GM19467 (cell line): ENCODE measurements at regions not wholly inside any gene's neighbourhood (a gene's known extent, or its start where the extent isn't known, plus 50 kb on each side); places are given as distances from the start of the nearest gene placed in this dataset.

Source experiments
- ATAC-seq: cut with Tn5 transposase; IDR thresholded peaks from one replicate; pipeline ENCODE4 v1.9.1; 2021; ENCODE audit warnings: mild to moderate bottlenecking, moderate library complexity; ENCODE audit not compliant: unreplicated experiment

DNA sequence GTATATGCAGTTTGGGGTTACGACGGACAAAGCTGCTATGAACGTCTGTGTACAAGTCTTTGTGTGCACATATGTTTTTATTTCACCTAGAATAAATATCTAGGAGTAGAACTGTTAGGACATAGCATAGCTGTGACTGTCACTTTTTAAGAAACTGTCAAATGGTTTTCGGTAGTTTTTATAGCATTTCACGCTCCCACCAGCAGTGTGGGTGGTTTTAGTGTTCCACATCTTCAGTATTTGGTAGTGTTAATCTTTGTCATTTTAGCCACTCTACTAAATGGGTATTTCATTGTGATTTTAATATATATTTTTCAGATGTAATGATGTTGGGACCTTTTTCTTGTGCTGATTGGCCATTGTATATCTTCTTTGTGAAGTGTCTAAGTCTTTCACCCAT is 109.1 kb upstream of the BCAT1 start:
- ATAC-seq = no peak

DNA sequence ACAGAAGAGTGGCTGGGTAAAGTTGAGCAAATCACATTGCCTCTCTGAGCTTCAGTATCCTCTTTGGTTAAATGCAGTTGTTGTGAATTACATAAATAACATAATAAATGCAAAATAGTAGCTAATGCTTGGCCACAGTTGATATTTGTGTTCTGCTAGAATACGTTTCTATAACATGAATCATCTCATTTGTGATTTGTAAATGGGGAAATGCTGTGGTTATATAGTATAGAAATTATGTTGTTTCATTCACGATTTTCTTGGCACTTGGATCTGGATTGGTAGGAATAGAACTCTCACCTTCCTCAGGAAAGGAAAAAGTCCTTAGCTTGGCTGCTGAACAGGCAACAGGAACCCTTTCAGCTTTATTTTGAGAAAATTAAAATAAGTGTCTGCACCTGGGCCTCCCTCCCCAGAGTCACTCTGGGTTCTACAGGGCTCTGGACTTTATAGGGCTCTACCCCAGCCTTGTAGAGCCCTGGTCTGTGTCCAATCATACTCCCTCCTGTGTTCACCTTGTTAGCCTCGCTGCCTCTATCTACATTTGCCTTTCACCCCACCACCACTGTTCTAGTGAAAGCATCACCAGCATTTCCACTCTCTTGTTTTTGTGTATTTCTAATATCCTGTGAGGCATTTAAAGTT is 107.7 kb upstream of the BCAT1 start:
- no peak for ATAC-seq

DNA sequence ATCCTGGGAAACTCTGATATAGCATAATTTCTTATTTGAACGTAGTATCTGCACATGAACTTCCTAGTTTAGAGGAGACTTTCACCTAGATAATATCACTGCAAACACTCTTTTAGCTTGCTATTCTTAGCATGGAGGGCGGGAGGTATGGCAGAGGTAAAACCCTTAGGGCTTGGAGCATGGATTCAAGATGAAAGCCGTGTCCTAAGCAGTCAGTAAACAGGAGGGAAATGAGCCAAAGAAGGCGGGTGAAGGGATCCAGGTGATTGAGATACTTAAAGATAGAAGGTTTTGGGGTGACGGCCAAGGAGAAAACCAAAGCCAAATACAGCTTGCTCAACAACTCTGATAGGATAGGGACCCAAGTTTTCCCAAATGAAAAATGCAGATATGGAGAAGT is 107.1 kb upstream of the BCAT1 start:
- ATAC-seq = no peak

DNA sequence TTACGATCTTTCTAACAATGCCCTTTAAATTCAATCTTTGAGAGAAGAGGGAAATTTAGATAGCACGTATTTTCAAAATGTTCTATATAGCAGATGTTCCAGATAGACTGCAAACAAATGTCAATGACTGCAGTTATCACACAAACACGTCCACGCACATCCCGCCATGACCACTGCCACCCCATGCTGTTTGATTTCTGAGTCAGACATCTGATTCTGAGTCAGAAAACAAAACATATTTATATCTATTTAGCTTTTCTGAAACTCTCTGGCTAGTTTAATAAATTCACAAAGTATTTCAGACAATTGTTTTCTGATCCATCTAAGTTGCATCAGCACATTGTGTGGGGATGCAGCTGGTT is 105.9 kb upstream of the BCAT1 start:
- no peak for ATAC-seq

DNA sequence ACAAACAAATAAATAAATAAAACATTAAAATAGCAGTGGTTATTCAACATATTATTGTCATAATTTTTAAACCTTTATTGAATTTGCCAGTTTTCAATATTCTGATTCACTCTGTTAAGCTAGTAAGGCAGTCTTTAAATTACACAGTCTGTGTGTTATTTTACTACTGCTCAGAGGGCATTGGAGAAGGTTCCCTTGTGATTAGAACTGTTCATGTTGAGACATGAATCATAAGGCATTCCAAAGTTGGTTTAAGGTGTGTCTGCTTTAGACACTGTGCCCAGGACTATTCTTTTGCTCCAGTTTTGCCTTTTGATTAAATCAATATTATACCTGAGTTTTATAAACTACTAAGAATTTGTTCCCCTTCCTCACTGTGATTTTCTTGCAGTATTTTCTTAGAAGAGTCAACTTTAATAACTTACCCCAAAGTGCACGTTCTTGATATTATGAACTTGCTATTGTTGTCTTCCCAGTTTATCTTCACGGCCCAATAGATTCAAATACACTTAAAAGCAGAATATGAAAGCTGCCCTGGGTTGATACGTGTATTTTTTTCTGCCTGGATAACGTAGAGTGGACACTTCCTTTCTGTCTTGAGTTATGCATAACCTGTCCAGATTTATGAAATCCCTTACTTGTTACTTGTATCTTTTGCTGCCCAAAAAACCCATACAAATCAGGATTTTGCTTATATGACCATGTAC is 105.3 kb upstream of the BCAT1 start:
- no peak for ATAC-seq

DNA sequence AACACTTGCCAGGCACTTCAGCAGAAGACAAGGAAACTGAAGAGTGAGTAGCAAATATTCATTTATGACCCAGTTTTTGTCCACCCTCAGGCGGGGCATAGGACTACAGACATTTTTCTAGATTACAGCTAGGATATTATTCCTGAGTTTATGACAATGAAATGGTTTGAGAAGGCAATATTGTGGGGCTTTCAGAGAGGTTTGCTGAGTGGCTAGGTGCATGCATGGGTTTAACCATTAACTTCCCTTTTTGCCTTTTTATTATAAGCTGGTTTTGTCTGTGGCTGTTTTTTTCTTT is 104.0 kb upstream of the BCAT1 start:
- no peak for ATAC-seq

DNA sequence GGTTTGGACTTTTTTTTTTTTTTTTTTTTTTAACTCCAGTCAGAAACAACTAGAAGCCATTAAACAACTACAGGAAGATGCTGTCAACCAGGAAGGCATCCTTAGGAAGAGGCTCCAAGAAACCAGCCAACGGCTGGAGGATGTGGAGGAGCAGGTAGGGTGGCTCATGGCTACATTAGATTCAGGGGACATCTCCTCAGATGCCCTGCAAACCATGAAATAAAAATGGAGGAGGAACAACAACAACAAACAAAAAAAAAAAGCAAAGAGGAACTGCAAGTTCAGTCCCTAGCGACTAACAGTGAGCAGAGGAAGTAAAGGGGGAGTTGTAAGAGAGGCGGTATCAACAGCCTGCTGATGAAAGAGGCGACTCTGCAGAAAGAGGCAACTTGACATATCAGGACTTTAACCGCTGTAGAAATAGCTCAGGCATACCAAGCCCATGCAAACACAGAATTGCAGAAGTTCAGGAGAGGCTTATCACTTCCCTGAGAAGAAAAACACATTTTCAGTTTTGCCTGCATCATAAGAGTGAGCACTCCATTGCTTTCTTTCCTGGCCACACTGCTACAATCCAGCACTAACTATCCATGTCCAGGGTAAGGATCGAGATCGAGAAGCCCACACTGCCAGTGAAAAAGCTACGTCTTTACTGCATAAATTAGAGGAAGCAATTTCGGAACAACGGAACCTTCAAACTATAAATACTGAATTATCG is 103.5 kb upstream of the BCAT1 start:
- ATAC-seq = peak; percentile 61

DNA sequence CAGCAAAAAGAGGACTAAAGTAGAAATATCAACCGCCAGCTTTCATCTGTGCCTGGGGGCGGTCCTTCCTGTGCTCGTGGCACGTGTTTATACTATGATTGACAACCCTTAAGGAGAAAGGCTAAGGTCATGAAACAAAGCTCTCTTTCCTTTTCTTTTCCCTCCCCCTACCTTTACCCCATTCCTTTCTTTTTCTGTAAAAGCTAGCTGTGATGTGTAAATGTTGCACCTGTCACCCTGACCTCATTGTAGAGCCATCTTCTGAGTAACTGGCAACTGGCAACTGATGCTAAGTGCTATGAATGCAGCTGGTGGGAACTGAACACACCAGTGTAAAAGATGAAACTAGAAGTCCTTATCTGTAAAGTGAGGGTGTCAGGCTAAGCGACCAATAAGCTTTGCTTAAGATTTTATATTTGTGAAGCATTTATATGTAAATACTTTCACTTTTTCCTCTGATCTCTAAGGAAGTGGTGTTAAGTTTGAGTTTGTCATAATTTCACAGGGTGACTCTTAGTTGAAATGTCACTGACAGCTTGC is 102.8 kb upstream of the BCAT1 start:
- peak; percentile 59 for ATAC-seq

DNA sequence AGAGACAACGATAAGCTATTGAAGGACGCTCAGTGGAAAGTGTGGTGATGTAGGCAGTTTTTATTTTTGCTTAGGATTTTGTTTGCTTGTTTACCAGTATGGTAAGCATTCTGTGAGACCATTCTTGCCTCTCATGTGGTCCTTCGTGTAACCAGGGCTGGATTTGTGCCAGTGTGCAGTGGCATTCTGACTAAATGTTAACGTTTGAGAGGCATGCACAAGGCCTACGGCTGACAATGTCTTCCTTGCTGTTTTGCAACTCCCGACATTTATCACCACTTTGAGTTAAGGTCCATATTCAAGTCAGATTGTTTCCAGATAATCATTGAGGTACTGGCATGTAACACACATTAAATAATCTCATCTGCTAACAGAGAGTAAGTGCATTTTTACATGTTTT is 102.3 kb upstream of the BCAT1 start:
- ATAC-seq = no peak

DNA sequence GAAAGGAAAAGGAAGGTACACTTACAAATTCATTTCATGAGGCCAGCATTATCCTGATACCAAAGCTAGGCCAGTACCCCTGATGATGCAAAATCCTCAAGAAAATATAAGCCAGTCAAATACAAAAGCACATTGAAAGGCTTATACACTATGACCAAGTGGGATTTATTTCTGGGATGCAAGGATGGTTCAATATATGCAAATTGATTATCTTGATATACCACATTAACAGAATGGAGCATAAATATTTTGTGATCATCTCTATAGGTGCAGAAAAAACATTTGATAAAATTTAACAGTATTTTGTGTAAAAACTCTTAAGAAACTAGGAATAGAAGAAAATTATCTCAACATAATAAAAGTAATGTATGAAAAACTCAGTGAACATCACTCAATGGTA is 97.0 kb upstream of the BCAT1 start:
- no peak for ATAC-seq

DNA sequence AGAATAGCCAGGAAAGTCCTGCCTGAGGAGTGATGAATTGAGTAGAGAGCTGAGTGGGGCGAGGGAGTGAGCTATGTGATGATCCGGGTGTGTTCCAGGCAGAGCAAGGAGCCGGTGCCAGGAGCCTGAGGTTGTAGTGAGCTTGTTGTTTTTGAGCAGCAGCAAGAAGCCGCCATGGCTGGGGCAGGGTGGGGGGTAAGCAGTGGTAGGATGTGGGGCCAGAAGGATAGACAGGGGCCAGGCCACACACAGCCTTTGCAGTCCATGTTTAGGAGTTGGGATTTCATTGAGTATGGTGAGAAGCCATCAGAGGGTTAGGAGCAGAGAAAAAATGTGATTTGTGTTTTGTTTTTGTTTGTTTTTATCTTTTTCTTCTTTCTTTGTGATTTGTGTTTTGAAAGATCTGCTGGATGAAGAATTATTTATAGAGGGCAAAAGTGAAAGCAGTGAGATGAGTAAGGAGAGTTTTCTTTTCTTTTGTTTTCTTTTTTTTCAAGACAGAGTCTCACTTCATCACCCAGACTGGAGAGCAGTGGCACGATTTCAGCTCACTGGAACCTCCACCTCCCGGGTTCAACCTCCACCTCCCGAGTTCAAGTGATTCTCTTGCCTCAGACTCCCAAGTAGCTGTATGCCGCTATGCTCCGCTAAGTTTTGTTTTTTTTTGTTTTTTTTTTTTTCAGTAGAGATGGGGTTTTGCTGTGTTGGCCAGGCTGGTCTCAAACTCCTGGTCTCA is 92.3 kb upstream of the BCAT1 start:
- no peak for ATAC-seq

DNA sequence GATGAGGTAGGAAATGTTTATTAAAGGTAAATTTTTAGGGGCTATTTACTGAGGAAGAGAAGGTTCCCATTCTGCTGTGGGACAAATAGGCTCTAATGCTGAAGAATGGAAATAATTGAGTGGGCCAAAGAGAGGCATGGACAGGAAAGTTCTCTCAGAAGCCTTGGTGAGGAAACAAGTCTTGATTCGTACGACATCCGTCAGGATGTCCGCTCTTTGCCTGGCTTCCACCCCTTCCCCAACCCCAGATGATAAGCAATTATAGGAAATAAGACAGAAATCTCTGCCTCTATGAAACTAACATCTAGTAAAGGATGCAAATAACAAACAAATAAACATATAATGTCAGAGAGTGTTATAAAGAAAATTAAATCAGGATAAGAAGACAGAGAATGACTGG is 91.7 kb upstream of the BCAT1 start:
- no peak for ATAC-seq

DNA sequence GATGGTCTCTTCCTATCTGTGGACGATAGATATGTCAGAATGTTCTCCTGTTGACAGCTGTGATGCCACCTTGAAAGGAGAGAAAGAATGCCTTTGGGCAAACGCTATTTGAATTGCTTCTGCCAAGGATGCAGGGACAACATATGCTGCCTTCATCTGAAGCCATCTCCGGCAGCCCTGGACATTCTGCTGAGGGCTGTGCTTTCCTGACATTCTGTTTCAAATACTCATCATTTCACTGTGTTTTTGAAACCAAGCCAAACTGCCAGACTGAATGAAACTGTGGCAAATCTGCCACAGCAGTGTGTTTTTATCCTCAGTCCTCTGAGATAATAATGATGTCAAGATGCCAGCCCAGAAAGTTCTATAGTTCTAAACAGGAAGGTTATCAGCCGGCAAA is 85.8 kb upstream of the BCAT1 start:
- ATAC-seq = no peak

DNA sequence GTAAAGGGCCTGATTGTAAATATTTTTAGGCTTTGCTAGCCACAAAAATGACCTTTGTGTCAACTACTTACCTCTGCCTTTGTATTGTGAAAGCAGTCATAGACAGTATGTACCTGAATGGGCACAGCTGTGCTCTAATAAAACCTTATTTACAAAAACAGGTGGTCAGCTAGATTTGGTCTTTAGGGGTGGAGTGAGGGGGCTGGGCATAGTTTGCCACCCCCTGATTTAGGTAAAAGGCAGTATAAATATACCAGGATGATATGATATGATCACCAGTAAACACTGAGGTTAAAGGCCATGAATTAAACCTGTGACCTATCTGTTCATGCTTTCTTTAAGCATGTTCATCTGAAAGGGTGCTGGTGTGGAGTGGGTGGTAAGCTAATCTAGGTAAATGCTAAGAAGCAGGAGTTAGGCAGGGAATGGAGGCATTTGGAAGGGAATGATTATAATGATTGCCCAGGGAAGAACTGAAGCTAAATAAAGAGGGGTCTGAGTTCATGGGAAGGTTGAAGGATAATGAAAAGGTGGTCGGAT is 77.1 kb upstream of the BCAT1 start:
- no peak for ATAC-seq

DNA sequence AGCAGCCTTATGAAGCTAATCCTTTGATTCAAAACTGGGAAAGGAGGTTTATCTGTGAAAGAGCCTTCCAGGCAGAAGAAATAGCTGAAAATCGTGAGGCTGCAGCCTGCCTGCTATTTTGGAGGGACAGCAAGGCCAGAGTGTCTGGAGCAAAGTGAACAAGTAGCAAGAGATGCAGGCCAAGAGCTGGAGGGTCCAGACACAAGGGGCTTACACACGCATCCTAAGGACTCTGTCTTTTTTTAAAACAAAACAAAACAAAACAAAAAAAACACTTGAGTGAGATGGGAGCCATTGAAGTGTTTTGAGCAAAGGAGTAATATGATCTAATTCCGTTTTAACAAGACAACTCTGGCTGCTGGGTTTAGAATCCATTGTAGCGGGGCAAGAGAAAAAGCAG is 76.4 kb upstream of the BCAT1 start:
- no peak for ATAC-seq

DNA sequence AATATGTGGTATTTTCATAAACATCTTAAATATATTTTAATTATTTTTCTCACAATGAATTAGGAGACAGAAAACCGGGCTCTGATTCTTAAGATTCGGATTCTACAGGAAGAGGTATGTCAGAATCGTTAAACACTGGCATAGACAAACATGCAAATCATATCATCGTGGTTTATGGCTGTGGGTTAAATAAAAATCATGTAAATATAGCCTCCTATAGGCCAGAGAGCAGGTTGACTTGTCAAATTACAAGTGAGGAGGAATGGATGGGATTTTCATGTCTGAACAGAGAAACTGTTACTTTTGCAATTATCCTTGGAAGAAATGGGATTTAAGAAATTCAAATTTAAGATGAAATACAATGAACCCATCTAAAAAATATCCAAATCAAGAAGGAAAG is 74.9 kb upstream of the BCAT1 start:
- ATAC-seq = no peak

DNA sequence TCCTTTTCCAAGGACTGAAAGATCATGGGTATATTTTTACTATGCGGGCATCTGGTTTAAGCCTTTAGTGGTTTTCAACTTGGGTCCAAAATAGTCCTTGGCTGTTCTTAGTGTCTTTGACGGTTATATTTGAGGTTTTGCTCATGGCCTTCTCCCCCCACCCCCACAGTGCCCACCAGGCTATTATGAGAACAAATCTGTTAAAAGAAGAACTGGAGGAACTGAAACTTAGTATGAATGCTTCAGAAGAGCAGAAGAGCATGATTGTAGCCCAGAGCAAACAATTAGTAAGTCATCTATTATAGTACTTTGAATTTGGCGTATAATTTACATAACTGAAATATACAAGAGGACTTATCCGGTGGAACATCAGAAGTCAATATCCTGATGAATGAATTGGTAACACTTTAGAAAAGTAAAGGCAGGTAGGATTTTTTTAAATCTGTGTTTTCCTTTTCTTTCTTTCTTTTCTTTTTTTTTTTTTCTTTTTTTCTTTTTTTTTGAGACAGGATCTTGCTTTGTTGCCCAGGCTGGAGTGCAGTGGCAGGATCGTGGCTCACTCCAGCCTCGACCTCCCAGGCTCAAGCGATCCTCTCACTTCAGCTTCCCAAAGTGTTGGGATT is 71.8 kb upstream of the BCAT1 start:
- peak; percentile 89 for ATAC-seq

DNA sequence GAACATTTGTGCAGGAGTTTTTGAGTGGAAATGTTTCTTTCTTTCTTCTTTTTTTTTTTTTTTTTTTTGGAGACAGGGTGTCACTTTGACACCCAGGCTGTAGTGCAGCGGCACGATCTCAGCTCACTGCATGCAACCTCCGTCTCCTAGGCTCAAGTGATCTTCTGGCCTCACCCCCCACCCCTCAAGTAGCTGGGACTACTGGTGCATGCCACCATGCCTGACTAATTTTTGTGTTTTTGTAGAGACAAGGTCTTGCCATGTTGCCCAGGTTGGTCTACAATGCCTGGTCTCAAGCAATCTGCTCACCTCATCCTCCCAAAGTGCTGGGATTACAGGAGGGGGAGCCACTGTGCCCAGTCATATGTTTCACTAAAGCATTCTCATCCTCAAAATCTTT is 69.2 kb upstream of the BCAT1 start:
- ATAC-seq = no peak

DNA sequence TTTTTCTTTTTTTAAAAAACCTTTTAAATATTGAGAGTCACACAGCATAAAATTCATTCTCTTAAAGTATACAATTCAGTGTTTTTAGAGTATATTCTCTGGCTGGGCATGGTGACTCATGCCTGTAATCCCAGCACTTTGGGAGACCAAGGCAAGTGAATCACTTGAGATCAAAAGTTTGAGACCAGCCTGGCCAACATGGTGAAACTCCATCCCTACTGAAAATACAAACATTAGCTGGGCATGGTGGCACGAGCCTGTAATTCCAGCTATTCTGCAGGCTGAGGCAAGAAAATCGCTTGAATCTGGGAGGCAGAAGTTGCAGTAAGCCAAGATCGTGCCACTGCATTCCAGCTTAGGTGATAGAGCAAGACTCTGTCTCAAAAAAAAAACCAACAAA is 68.4 kb upstream of the BCAT1 start:
- ATAC-seq = no peak

DNA sequence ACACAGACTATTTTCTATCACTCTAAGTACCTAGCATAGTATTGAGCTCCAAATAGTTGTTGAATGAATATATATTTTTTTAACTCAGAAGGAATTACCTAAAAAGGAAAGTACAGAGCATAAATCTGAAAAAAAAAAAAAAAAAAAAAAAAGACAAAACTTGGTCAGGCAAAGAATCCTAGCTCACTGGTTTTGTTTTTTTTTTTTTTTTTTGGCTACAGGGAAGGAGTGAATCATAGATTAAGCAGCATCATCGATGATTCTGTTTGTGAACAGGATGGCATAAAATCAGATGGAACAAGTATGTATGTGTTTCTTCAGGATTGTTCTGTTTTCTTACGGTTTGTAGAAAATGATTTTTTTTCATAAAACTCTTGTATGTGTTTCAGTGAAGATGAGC is 66.1 kb upstream of the BCAT1 start:
- ATAC-seq = no peak

DNA sequence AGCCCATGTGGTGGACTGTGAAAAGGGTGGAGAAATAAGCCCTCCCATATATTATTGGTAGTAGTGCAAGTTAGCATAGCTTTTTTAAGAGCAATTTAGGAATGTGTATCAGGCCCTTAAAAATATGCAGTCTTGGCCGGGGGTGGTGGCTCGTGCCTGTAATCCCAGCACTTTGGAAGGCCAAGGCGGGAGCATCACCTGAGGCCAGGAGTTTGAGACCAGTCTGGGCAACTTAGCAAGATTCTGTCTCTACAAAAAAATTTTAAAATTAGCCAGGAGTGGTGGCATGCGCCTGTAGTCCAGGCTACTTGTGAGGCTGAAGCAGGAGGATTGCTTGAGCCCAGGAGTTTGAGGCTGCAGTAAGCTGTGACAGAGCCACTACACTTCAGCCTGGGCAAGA is 64.2 kb upstream of the BCAT1 start:
- ATAC-seq = no peak
